KMS-11 (cell line): ENCODE measurements at regions not wholly inside any gene's neighbourhood (a gene's known extent, or its start where the extent isn't known, plus 50 kb on each side); places are given as distances from the start of the nearest gene placed in this dataset.

Source experiments
- H2AFZ ChIP-seq: fragments of 200-600 bp; sonication (generic); 2 replicates; pipeline ENCODE4 v1.6.1; 2016; ENCODE audit warnings: antibody characterized with exemption, mixed run types, low read depth
- H3K27ac ChIP-seq: fragments of 200-600 bp; sonication (generic); 2 replicates; pipeline ENCODE4 v1.6.1; 2016; ENCODE audit warnings: mild to moderate bottlenecking, mixed run types
- H3K27me3 ChIP-seq: fragments of 200-600 bp; sonication (generic); 2 replicates; pipeline ENCODE4 v1.6.1; 2017; ENCODE audit warnings: mild to moderate bottlenecking, low read depth, mixed run types, moderate library complexity; ENCODE audit not compliant: insufficient read depth
- H3K36me3 ChIP-seq: fragments of 200-600 bp; sonication (generic); 2 replicates; pipeline ENCODE4 v1.6.1; 2017; ENCODE audit warnings: mild to moderate bottlenecking, mixed run types; ENCODE audit not compliant: insufficient read depth
- H3K4me1 ChIP-seq: fragments of 200-600 bp; sonication (generic); 2 replicates; pipeline ENCODE4 v1.6.1; 2016; ENCODE audit warnings: mild to moderate bottlenecking, low read depth, mixed run types; ENCODE audit not compliant: poor library complexity, severe bottlenecking
- H3K4me2 ChIP-seq: fragments of 200-600 bp; sonication (generic); 2 replicates; pipeline ENCODE4 v1.7.0; 2016; ENCODE audit warnings: mild to moderate bottlenecking, mixed run types
- H3K4me3 ChIP-seq: fragments of 200-600 bp; sonication (generic); IDR thresholded peaks from 2 replicates; pipeline ENCODE4 v1.6.1; 2017; ENCODE audit warnings: low read depth, low read length, mixed read lengths; ENCODE audit not compliant: insufficient read depth
- H3K79me2 ChIP-seq: fragments of 200-600 bp; sonication (generic); 2 replicates; pipeline ENCODE4 v1.6.1; 2016; ENCODE audit warnings: low read depth, mixed run types; ENCODE audit not compliant: insufficient read depth
- H3K9ac ChIP-seq: fragments of 200-600 bp; sonication (generic); 2 replicates; pipeline ENCODE4 v1.6.1; 2016; ENCODE audit warnings: mild to moderate bottlenecking, mixed run types
- H4K20me1 ChIP-seq: fragments of 200-600 bp; sonication (generic); 2 replicates; pipeline ENCODE4 v1.6.1; 2016; ENCODE audit warnings: mild to moderate bottlenecking, mixed run types; ENCODE audit not compliant: insufficient read depth
- CTCF ChIP-seq: fragments of 200-600 bp; sonication (generic); conservative IDR thresholded peaks from 2 replicates; pipeline ENCODE4 v1.6.1; 2017; ENCODE audit warnings: low read depth, mild to moderate bottlenecking, antibody characterized with exemption, low read length, moderate library complexity, mixed read lengths

- H3K4me2 ChIP-seq: peak overlapping the region; percentile 19
- peaks cover 29% of the 10 kb centered on the region for H3K4me1 ChIP-seq
- peak overlapping the region; percentile 30; the same call in 1 of the 2 replicates for H2AFZ ChIP-seq
- no peak overlapping the region for H3K4me3 ChIP-seq
- no peak for TF ChIP-seq CTCF
- H3K79me2 ChIP-seq: no peaks in the 10 kb centered on the region
- no peak overlapping the region for H3K9ac ChIP-seq
- H3K27me3 ChIP-seq: no peaks in the 10 kb centered on the region
- H3K36me3 ChIP-seq: no peaks in the 10 kb centered on the region
- H3K27ac ChIP-seq: peak overlapping the region; percentile 44; the same call in 1 of the 2 replicates
- H4K20me1 ChIP-seq: no peaks in the 10 kb centered on the region
These were observed 838.4 kb downstream of the FAM181B start for GRCh38 chr11:81895258-81895657.

DNA sequence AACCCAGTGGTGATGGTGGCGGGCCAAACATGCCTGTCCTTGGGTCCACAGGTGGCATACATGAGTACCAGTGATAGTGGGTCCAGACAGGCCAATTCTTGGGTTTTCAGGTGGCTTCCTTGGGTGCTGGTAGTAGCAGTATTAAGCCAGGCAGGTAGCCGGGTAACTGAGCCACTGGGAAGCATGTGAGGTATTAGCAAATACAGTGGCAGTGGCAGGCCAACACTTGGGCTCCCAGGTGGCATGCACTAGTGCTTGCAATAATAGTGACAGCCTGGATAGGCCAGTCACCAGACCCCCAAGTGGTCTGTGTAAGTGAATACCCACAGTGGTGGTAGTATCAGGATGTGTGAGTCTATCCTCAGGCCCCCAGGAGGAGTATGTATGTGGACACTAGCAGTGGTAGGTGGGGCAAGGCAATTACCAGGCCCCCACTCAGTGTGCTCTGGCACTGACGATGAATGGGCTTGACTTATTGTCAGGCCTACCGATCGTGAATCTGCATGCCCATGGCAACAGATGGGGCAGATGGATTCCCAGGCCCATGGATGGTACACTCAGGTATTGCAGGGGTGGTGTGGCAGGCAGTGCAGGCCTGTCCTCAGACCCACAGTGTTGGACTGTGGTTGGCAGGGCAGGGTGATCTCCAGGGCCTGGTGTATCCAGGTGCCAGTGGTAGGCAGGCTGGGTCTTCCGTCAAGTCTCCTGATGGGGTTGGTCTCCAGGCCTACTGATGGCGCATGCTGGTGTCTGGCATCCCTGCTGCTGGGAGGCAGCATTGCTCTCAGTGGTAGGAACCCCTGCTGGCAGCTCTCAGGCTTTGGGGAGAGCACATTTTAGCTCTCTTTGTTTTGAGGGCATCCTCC, 840.7 kb downstream of the FAM181B start:
- peaks cover 29% of the 10 kb centered on the region for H3K4me1 ChIP-seq
- H3K79me2 ChIP-seq: no peaks in the 10 kb centered on the region
- TF ChIP-seq CTCF: no peak
- H3K9ac ChIP-seq: no peak overlapping the region
- no peak overlapping the region for H3K4me3 ChIP-seq
- H2AFZ ChIP-seq: no peak overlapping the region
- no peak overlapping the region for H3K27ac ChIP-seq
- no peaks in the 10 kb centered on the region for H3K36me3 ChIP-seq
- H4K20me1 ChIP-seq: no peaks in the 10 kb centered on the region
- H3K27me3 ChIP-seq: no peaks in the 10 kb centered on the region
- H3K4me2 ChIP-seq: no peak overlapping the region

- TF ChIP-seq CTCF: no peak
- H3K36me3 ChIP-seq: no peaks in the 10 kb centered on the region
These were observed 845.3 kb downstream of the FAM181B start for GRCh38 chr11:81888391-81888790.

GRCh38 chr11:81887671-81888070, 846.0 kb downstream of the FAM181B start:
- no peak overlapping the region for H3K27ac ChIP-seq
- H3K4me1 ChIP-seq: no peaks in the 10 kb centered on the region
- H3K4me3 ChIP-seq: no peak overlapping the region
- H2AFZ ChIP-seq: no peak overlapping the region
- no peaks in the 10 kb centered on the region for H4K20me1 ChIP-seq
- no peak for TF ChIP-seq CTCF
- no peak overlapping the region for H3K9ac ChIP-seq
- no peak overlapping the region for H3K4me2 ChIP-seq
- no peaks in the 10 kb centered on the region for H3K27me3 ChIP-seq
- no peaks in the 10 kb centered on the region for H3K36me3 ChIP-seq
- no peaks in the 10 kb centered on the region for H3K79me2 ChIP-seq

More at GRCh38 chr11:81888391-81888790, 845.3 kb downstream of the FAM181B start:
- H3K4me3 ChIP-seq: no peak overlapping the region
- no peaks in the 10 kb centered on the region for H3K27me3 ChIP-seq
- H2AFZ ChIP-seq: no peak overlapping the region
- no peaks in the 10 kb centered on the region for H4K20me1 ChIP-seq
- no peak overlapping the region for H3K4me2 ChIP-seq
- no peaks in the 10 kb centered on the region for H3K4me1 ChIP-seq
- no peaks in the 10 kb centered on the region for H3K79me2 ChIP-seq
- H3K27ac ChIP-seq: no peak overlapping the region
- H3K9ac ChIP-seq: no peak overlapping the region
